NCI-H1436 (cell line): ENCODE measurements at regions not wholly inside any gene's neighbourhood (a gene's known extent, or its start where the extent isn't known, plus 50 kb on each side); places are given as distances from the start of the nearest gene placed in this dataset.

Source experiments
- DNase-seq: peaks from one replicate; lab custom pipeline; 2025; lab: John Stamatoyannopoulos, UW

DNA sequence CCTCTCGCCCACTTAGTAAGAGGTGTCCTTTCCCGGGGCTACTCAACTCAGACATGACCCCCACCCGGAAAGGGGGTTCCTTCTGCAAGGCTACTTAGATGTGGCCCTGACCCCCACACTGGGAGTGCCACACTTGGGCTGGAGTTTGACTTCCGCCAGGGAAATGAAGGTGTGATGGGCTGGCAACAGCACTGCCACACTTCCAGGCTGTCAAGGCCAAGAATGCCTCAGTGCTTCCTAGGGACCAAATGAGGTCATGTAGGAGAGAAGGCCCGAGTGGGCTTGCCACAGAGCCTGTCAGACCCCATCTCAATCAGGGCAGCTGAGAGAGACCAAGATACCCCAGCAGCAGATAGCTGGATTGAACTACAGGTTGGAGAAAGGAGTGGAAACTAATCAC is 55.5 kb downstream of the DRD1 start:
- DNase-seq: no peak

DNA sequence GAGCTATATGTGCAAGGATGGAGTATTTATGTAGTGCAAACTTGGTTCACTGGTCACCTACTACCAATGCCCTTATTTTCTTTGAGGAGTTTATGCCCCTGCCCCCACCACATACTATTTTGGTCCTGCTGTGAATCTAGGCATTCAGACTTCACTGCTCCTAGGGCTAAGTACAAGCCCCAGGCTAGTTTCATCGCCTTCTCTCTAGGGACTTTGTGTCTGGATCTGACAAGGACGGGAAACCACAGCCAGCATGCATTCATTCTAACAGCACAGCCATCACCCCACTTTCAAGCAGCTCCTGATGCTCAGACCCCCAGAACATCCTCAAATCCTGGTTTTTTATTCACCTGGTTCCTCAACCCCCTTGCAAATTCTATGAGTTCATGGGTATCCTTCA is 56.8 kb downstream of the DRD1 start:
- no peak for DNase-seq

- no peak for DNase-seq
Measured at GRCh38 chr5:175386526-175386925, 57.5 kb downstream of the DRD1 start.

DNA sequence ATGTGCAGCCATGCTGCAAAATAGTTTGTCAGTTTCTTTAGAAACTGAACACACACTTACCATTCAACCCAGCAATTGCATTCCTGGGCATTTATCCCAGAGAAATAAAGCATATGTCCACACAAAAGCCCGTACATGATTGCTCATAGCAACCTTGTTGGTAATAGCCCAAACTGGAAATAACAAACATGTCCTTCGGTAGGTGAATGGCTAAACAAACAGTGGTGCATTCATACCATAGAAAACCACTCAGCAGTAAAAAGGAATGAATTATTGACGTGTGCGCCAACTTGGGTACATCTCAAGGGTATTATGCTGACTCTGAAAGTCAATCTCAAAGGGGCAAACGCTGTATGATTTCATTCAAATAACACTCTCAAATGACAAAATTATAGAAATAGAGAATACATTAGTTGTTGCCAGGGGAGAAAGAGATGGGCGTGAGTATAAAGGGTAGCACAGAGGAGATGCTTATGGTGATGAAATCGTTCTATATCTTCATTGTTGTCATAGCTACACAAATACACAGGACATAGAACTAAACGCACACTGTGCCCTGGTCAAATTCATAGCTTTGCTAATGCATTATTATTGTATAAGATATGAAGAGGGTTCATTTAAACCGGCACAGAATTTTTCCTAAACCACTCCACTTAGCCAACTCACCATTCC is 58.2 kb downstream of the DRD1 start:
- DNase-seq: peak; percentile 2

GRCh38 chr5:175384724-175385552 is 59.0 kb downstream of the DRD1 start:
- no peak for DNase-seq

DNA sequence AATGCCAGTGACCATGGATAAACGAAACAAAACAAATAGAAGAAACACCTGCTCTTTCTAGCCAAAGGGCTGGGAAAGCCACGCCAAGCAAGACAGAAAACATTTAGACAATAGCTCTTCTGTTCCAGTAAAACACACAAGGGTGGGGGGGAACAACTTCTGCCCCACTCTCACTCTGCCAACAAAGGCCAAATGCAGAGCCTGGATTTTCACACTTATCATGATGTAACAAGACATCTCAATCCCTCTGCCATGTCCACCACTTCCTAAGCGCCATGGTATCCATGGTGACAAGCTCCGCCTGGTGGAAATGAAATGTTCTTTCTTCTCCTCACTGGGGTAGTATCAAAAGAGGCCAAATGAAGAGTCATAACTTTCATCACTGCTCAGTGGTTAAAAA is 60.6 kb downstream of the DRD1 start:
- DNase-seq: no peak

DNA sequence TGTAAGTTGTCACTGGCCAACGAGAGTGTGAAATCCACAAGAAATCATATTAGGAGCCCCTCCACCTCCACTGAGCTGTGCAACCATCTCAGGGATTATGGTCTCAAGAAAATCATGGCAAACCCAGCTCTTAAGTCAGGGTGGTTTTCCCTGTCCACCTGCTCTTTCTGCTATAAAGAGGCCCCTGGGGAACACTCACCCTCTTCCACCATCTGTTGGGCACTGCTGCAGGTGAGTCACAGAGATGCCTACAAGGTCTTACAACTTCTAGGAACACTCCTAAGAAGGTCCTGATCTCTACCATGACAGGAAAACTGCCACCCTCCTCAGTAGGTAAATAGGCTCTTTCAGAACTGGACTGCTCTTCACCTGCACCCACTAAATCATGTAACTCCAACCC is 61.8 kb downstream of the DRD1 start:
- no peak for DNase-seq

DNA sequence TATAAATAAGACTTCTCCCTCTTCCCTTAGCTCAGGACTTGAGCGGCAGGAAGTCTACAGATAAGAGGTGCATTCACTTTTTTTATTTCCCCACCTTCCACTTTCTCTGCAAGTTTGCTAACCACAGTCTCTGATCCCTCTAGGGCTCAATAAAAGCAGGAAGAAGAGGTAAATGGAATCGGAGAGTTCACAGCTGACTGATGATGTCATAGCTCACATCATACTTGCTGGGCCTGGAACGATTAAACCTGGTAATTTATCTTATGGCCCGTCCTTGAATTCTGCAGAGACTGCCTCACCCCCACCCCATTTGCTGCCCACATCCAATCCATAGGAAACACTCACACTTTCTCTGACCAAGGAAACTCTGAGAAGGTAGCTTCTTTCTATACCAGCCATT is 62.9 kb downstream of the DRD1 start:
- no peak for DNase-seq

DNA sequence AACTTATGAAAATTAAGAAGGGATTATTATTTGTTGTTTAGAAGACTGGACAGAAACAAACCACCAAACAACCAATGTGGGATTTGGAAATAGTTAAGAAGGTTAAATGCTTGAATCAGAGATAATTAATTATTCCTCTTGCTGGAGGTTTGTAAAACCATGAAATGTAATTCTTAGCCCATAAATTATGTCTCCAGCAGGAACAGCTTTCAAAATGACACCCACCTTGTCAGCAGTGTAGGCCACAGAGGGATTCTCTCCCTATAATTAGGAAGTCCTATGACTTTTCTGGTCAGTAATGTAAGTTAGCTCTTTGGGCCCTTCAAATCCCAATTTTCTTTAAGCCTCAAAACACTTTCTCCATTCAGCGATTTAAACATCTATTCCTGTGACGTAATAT is 63.3 kb downstream of the DRD1 start:
- DNase-seq: no peak

GRCh38 chr5:175379867-175380266 is 64.1 kb downstream of the DRD1 start:
- no peak for DNase-seq

- DNase-seq: no peak
Measured at GRCh38 chr5:175378444-175379028, 65.4 kb downstream of the DRD1 start.

DNA sequence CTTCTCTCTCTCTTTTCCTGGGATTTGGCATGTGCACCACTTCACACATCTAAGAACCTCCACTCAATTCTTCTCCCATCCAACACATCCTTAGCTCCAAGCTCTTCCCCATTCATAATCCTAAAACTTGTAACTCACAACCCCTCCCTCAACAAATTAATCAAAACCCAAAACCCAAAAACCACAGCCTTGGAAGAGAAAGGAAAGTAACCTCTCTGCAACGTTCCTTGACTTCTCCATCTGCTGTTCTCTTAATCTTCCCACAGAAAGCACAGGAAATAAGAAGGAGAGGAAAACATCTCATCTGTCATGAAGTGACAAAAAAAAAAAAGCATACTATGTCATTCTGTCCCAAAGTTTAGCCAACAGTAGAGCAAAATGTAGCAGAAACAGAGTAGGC is 66.2 kb downstream of the DRD1 start:
- DNase-seq: no peak

DNA sequence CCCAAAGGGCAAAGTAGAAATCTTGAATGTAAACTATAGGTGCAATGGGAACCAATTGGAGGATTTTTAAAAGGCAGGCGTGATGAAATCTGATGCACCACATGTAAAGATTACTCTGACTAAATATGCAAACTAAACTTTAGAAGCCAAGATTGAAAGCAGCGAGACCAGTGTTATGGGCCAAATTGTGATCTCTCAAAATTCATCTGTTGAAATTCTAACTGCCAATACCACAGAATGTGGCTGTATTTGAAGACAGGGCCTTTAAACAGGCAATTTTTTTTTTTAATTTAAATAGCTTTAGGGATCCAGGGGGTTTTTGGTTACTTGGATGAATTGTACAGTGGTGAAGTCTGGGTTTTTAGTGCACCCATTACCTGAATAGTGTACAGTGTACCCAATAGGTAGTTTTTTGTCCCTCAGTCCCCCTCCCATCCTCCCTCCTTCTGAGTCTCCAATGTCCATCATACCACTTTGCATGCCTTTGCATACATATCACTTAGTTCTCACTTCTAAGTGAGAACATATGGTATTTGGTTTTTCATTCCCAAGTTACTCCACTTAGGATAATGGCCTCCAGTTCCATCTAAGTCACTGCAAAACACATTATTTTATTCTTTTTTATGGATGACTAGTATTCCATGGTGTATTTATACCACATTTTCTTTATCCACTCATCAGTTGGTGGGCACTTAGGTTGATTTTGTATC is 69.7 kb downstream of the DRD1 start:
- DNase-seq: no peak

GRCh38 chr5:175365866-175366265 is 78.1 kb downstream of the DRD1 start:
- DNase-seq: no peak

DNA sequence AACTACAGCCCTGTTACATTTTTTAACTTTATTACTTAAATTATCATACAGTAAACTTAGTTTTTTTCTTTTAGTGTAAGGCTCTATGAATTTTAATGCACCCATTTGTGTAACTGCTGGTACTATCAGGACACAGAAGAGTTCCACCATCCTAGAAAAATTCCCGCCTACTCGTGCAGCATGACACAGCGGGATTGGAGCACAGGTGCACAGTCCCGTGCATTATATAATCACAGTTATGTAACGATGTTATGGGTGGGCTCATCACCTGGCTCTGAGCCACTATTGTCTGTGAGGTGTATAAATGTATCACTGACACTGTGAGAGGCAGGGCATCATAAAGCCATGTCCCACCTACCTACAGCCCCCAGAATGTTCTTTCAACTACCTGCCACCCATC is 80.7 kb downstream of the DRD1 start:
- no peak for DNase-seq

- no peak for DNase-seq
Measured at GRCh38 chr5:175357995-175358394, 86.0 kb downstream of the DRD1 start.

DNA sequence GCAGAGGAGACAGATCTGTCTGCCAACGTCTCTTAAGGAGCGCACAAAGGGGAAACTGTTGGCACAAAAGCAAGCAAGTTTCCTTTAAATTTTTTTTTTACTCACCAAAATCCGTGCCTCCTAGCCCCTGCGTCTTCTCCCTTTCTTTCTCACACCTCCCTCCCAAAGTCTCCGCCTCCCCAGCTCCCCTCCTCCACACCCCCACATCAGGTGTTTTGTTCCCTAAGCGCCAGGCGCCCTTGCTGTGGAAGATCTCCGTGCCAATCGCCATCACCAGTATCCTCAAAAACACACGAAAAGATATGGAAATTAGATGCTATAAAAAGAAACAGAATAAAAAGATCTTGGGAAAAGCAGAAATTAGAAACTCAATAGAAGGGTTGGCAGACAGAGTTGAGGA is 87.6 kb downstream of the DRD1 start:
- no peak for DNase-seq

- DNase-seq: no peak
Measured at GRCh38 chr5:175354964-175355363, 89.0 kb downstream of the DRD1 start.

DNA sequence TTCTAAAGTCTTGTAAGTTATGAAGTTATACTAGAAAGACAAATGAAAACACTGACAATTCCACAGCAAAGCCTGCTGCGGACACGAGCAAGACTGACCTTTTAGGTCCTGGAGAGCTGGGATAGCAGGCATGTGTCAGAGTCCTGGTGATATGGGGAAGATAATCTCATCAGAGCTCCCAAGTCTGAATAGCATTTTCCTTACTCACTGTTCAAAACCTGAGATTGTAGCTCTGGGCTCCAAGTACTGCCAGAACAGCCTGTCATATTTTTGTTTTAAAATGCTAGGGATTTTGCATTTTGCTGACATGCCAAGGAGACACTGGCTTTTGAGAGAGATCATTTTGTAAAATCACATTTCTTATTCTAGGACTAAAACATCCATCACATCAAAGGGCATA is 90.1 kb downstream of the DRD1 start:
- no peak for DNase-seq

- DNase-seq: no peak
Measured at GRCh38 chr5:175351897-175352590, 91.9 kb downstream of the DRD1 start.

DNA sequence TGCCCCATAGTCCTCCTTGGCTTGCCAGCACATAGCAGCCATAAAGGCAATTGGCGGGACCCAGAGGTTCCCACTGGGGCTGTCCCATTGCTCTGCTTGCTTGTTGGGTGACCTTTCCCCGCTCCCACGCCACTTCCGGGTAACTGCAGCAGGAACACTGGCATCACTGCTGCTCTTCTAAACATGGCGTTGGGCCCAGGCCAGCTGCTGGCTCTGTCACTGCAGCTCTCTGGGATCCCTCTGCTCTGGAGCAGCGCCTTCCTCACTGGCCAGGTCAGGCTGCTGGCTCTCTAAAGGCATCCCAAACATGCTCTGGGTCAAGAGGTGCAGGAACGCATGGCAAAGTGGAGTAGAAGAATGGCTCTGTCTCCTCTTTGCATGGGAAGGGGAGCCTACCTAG is 92.9 kb downstream of the DRD1 start:
- DNase-seq: no peak

- no peak for DNase-seq
Measured at GRCh38 chr5:175347931-175348330, 96.1 kb downstream of the DRD1 start.
